GM23248 (cell line): ENCODE measurements at regions not wholly inside any gene's neighbourhood (a gene's known extent, or its start where the extent isn't known, plus 50 kb on each side); places are given as distances from the start of the nearest gene placed in this dataset.

Source experiments
- EZH2 ChIP-seq: fragments of 200-600 bp; sonication (generic); IDR thresholded peaks from 2 replicates; pipeline ENCODE4 v1.6.1; 2018; ENCODE audit warnings: antibody characterized with exemption, mild to moderate bottlenecking; ENCODE audit not compliant: insufficient read depth, poor library complexity, severe bottlenecking
- EZH2phosphoT487 ChIP-seq: fragments of 200-600 bp; sonication (generic); IDR thresholded peaks from 2 replicates; pipeline ENCODE4 v1.6.1; 2018; ENCODE audit warnings: antibody characterized with exemption, moderate library complexity, mild to moderate bottlenecking, low read depth; ENCODE audit not compliant: insufficient read depth

DNA sequence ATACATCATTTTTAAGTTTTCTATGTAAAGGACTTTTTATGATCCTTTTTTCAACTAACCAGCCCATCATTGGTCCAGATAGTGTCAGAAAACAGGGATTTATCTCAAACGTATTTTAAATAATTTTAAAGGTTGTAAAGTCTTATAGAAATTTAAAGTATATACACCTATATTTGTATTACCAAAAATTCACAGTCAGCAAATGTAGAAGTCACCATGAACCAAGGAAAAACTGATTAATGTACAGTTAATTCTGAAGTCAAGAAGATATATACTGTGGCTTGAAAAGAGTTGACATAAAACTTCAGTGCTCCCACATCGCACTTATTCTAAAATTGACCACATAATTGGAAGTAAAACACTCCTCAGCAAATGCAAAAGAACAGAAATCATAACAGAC lies 52.4 kb upstream of the MAP2 start:
- TF ChIP-seq EZH2phosphoT487 (no peak), EZH2 (no peak)
